HepG2 (cell line): ENCODE measurements at regions not wholly inside any gene's neighbourhood (a gene's known extent, or its start where the extent isn't known, plus 50 kb on each side); places are given as distances from the start of the nearest gene placed in this dataset.

Source experiments
- ATAC-seq: fragments of 200-7000 bp; cut with Tn5 transposase; 3 replicates; pipeline ENCODE4 v1.9.1; 2020; ENCODE audit warnings: mild to moderate bottlenecking, moderate library complexity
- BruUV-seq: library from RNA; stranded (reverse); fragments of 400-500 nt; replicated peaks from 2 replicates; lab custom pipeline; 2021; lab: Mats Ljungman, UMichigan
- CTCF ChIA-PET: fragments of 300-600 bp; formaldehyde crosslinking; extraction: SDS; loops from one replicate; lab custom pipeline; 2021; ENCODE audit warnings: low total read pairs, inconsistent platforms, low intra/inter-chr PET ratio; lab: Yijun Ruan, JAX
- POLR2A ChIA-PET: fragments of 350-600 bp; sonication (Branson Sonifier 250); formaldehyde crosslinking; loops from one replicate; lab custom pipeline; 2020; ENCODE audit warnings: antibody characterized with exemption, inconsistent platforms; lab: Yijun Ruan, JAX
- DNase-seq: peaks from one replicate; pipeline ENCODE4 v3.0.0-alpha.2; 2015; ENCODE audit warnings: low spot score
- FAIRE-seq: peaks from 3 replicates; lab custom pipeline; 2011; peaks lifted over from hg19 to GRCh38; lab: Jason Lieb, UNC
- H2AFZ ChIP-seq: one replicate; pipeline ENCODE4 v1.6.1; 2011; ENCODE audit warnings: low read length, inconsistent platforms
- H3K27ac ChIP-seq: fragments of 300-600 bp; 3 replicates; pipeline ENCODE4 v1.8.0; 2011; ENCODE audit warnings: mixed run types, mild to moderate bottlenecking, mixed read lengths, low read length, inconsistent platforms; ENCODE audit not compliant: insufficient read depth; ENCODE audit errors: extremely low read length
- H3K27me3 ChIP-seq, 2 experiments: fragments of 200-600 bp in 1 of 2; 2 replicates in 1 of 2; 3 replicates in 1 of 2; pipeline versions ENCODE4 v1.6.0 to v1.8.0; 2011; ENCODE audit warnings: low read length in 2 of 2, mild to moderate bottlenecking in 2 of 2, moderate library complexity in 2 of 2, inconsistent platforms in 1 of 2; ENCODE audit not compliant: insufficient read depth in 2 of 2, control insufficient read depth in 1 of 2
- H3K36me3 ChIP-seq, 2 experiments: fragments of 200-600 bp in 1 of 2; replicated peaks in 1 of 2; 2 replicates in 1 of 2; 3 replicates in 1 of 2; pipeline versions ENCODE4 v1.5.1 to v1.8.0; 2011; ENCODE audit warnings: low read length in 2 of 2, inconsistent platforms in 1 of 2; ENCODE audit not compliant: insufficient read depth in 2 of 2, control insufficient read depth in 1 of 2
- H3K4me1 ChIP-seq: 2 replicates; pipeline ENCODE4 v1.5.1; 2012; ENCODE audit warnings: low read length, inconsistent platforms; ENCODE audit not compliant: insufficient read depth
- H3K4me2 ChIP-seq: 2 replicates; pipeline ENCODE4 v1.6.0; 2011; ENCODE audit warnings: low read depth, low read length, inconsistent platforms
- H3K4me3 ChIP-seq, 3 experiments: fragments of 200-600 bp in 1 of 3; sonication (generic), shearing (Covaris generic) in 1 of 3; replicated peaks in 1 of 3; 2 replicates each; pipeline ENCODE4 v1.5.1; 2011 to 2016; ENCODE audit warnings: low read length in 3 of 3, inconsistent platforms in 2 of 3, low read depth in 2 of 3, mild to moderate bottlenecking in 2 of 3, control low read depth in 1 of 3, mixed read lengths in 1 of 3; ENCODE audit not compliant: insufficient read depth in 1 of 3
- H3K79me2 ChIP-seq: one replicate; pipeline ENCODE4 v1.6.1; 2011; ENCODE audit warnings: low read length, inconsistent platforms; ENCODE audit not compliant: insufficient read depth
- H3K9ac ChIP-seq: 2 replicates; pipeline ENCODE4 v1.6.0; 2011; ENCODE audit warnings: mild to moderate bottlenecking, low read depth, low read length, inconsistent platforms; ENCODE audit not compliant: insufficient read depth
- H3K9me3 ChIP-seq: 2 replicates; pipeline ENCODE4 v1.5.1; 2012; ENCODE audit warnings: mild to moderate bottlenecking, low read length
- H4K20me1 ChIP-seq: 2 replicates; pipeline ENCODE4 v1.6.0; 2011; ENCODE audit warnings: inconsistent platforms, mild to moderate bottlenecking, low read length, moderate library complexity; ENCODE audit not compliant: insufficient read depth
- DR1 ChIP-seq: sonication (generic); formaldehyde crosslinking; IDR thresholded peaks from 2 replicates; pipeline ENCODE4 v1.8.0; 2021; ENCODE audit warnings: mild to moderate bottlenecking, missing genetic modification reagents, inconsistent platforms
- FLYWCH1 ChIP-seq: sonication (generic); formaldehyde crosslinking; IDR thresholded peaks from 2 replicates; pipeline ENCODE4 v1.8.1; 2023; ENCODE audit warnings: mild to moderate bottlenecking, missing genetic modification reagents
- FUBP1 ChIP-seq: sonication (generic); formaldehyde crosslinking; IDR thresholded peaks from 2 replicates; pipeline ENCODE4 v1.5.1; 2020; ENCODE audit warnings: missing genetic modification reagents, mild to moderate bottlenecking, borderline replicate concordance
- SIX4 ChIP-seq: sonication (generic); formaldehyde crosslinking; IDR thresholded peaks from 2 replicates; pipeline ENCODE4 v1.4.0; 2020; ENCODE audit warnings: missing genetic modification reagents
- TBP ChIP-seq: sonication (generic); formaldehyde crosslinking; IDR thresholded peaks from 2 replicates; pipeline ENCODE4 v1.5.0; 2020; ENCODE audit warnings: missing genetic modification reagents
- ZBTB40 ChIP-seq, 2 experiments: fragments of 450-650 bp in 1 of 2; sonication (generic) in 1 of 2; formaldehyde crosslinking in 1 of 2; IDR thresholded peaks; 2 replicates each; pipeline versions ENCODE4 v1.6.1 to v1.8.0; 2016 to 2022; ENCODE audit warnings: antibody characterized with exemption in 1 of 2, mild to moderate bottlenecking in 1 of 2, missing genetic modification reagents in 1 of 2
- ZNF224 ChIP-seq: sonication (generic); formaldehyde crosslinking; IDR thresholded peaks from 2 replicates; pipeline ENCODE4 v1.5.0; 2020; ENCODE audit warnings: mild to moderate bottlenecking, missing genetic modification reagents
- ZNF230 ChIP-seq: sonication (generic); formaldehyde crosslinking; IDR thresholded peaks from 2 replicates; pipeline ENCODE4 v1.4.0; 2020; ENCODE audit warnings: mild to moderate bottlenecking, missing genetic modification reagents
- ZNF367 ChIP-seq: sonication (generic); formaldehyde crosslinking; IDR thresholded peaks from 2 replicates; pipeline ENCODE4 v1.4.0; 2020; ENCODE audit warnings: missing genetic modification reagents, borderline replicate concordance
- ZNF543 ChIP-seq: sonication (generic); formaldehyde crosslinking; IDR thresholded peaks from 2 replicates; pipeline ENCODE4 v1.4.0; 2020; ENCODE audit warnings: mild to moderate bottlenecking, missing genetic modification reagents
- ZNF556 ChIP-seq: sonication (generic); formaldehyde crosslinking; IDR thresholded peaks from 2 replicates; pipeline ENCODE4 v1.4.0; 2020; ENCODE audit warnings: mild to moderate bottlenecking, missing genetic modification reagents, borderline replicate concordance
- ZNF557 ChIP-seq: sonication (generic); formaldehyde crosslinking; IDR thresholded peaks from 2 replicates; pipeline ENCODE4 v1.4.0; 2020; ENCODE audit warnings: missing genetic modification reagents
- ZNF616 ChIP-seq: sonication (generic); formaldehyde crosslinking; IDR thresholded peaks from 2 replicates; pipeline ENCODE4 v1.5.0; 2020; ENCODE audit warnings: low read depth, mild to moderate bottlenecking, missing genetic modification reagents
- WGBS: methylation state at CpG from one replicate; pipeline ENCODE4 v1.1.6; 2017; ENCODE audit warnings: low lambda C conversion rate; 5-methylcytosine and 5-hydroxymethylcytosine counted together
- in situ Hi-C: cut with HindIII; loops from 2 replicates; pipeline ENCODE4 v1.10.0; 2017; ENCODE audit warnings: low pct_unique_long_range_greater_than_20kb; ENCODE audit not compliant: extremely low pct_ligation_motif_present
- intact Hi-C: fragments of 100-400 bp; cut with micrococcal nuclease; formaldehyde crosslinking; loops from one replicate; pipeline ENCODE4 v1.10.0; 2022; ENCODE audit not compliant: unreplicated experiment
- TF ChIP-seq, protein P1 (sequence below): sonication (generic); formaldehyde crosslinking; IDR thresholded peaks from 2 replicates; pipeline ENCODE4 v1.9.0; 2021; ENCODE audit warnings: missing genetic modification reagents, borderline replicate concordance

- Histone ChIP-seq H3K27ac (no peak overlapping the region), H3K4me1 (no peaks in the 10 kb centered on the region), H3K79me2 (no peaks in the 10 kb centered on the region), H3K4me3 (no peak overlapping the region), H3K27me3 (peaks cover 0 to 3% of the 10 kb centered on the region in 2 experiments; a peak in 2 of 5 replicates), H3K9me3 (peaks cover 10% of the 10 kb centered on the region; the same call in 1 of the 2 replicates), H3K36me3 (no peaks in the 10 kb centered on the region), H3K4me2 (no peak overlapping the region), H4K20me1 (no peaks in the 10 kb centered on the region), H3K9ac (no peak overlapping the region), H2AFZ (no peak overlapping the region)
- WGBS, result 57% methylated on average over 4 of the region's 7 CpGs
- ChIA-PET POLR2A (no interaction called here), CTCF (no interaction called here)
- ATAC-seq (no peak), FAIRE-seq (no peak), DNase-seq (no peak)
- BruUV-seq, result no TSS peak
- in situ Hi-C loops, result no loop called here
- intact Hi-C loops, result no loop called here
- TF ChIP-seq ZNF557 (CRISPR knock-in tag) (no peak), TBP (no peak), ZNF556 (no peak), ZNF543 (CRISPR knock-in tag) (no peak), FLYWCH1 (CRISPR knock-in tag) (no peak), ZNF367 (no peak), ZBTB40 (IDR thresholded peaks at IDR 0.05) (no peak), ZBTB40 (CRISPR knock-in tag; IDR thresholded peaks at IDR 0.05) (no peak), ZNF230 (no peak), ZNF224 (CRISPR knock-in tag) (no peak), DR1 (no peak), FUBP1 (no peak), ZNF616 (no peak), SIX4 (no peak)
- TF ChIP-seq, protein P1, sequence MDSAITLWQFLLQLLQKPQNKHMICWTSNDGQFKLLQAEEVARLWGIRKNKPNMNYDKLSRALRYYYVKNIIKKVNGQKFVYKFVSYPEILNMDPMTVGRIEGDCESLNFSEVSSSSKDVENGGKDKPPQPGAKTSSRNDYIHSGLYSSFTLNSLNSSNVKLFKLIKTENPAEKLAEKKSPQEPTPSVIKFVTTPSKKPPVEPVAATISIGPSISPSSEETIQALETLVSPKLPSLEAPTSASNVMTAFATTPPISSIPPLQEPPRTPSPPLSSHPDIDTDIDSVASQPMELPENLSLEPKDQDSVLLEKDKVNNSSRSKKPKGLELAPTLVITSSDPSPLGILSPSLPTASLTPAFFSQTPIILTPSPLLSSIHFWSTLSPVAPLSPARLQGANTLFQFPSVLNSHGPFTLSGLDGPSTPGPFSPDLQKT (CRISPR knock-in tag), result no peak
Observed at GRCh38 chr10:78332012-78332411, 298.3 kb downstream of the RPS24 start.
